ENCODE measurements at regions not wholly inside any gene's neighbourhood (a gene's known extent, or its start where the extent isn't known, plus 50 kb on each side); places are given as distances from the start of the nearest gene placed in this dataset.

GRCh38 chr11:70820712-70821111, 422.4 kb downstream of the CTTN start:
- TF ChIP-seq CTCF (conservative IDR thresholded peaks at IDR 0.05; ENCODE audit: low read depth in 2 of 2) (no peak), ETS1 (IDR thresholded peaks at IDR 0.05) (no peak), POLR2AphosphoS5 (IDR thresholded peaks at IDR 0.05; ENCODE audit: low read depth) (no peak), CREB1 (CRISPR knock-in tag; IDR thresholded peaks at IDR 0.05; ENCODE audit: low read depth) (no peak), REST (IDR thresholded peaks at IDR 0.05; ENCODE audit: unreplicated experiment) (no peak), EZH2 (IDR thresholded peaks at IDR 0.05; ENCODE audit: low read depth, unreplicated experiment) (no peak), NANOG (IDR thresholded peaks at IDR 0.05; ENCODE audit: borderline replicate concordance) (no peak), EZH2phosphoT487 (IDR thresholded peaks at IDR 0.05; ENCODE audit: unreplicated experiment) (no peak)

Data from GM23338 (cell line).